Erythroblast (primary cell): ENCODE measurements at regions not wholly inside any gene's neighbourhood (a gene's known extent, or its start where the extent isn't known, plus 50 kb on each side); places are given as distances from the start of the nearest gene placed in this dataset.
"Not testable (repeated sequence)": the region's sequence is repeated elsewhere in the genome, so short reads cannot be mapped to it uniquely, and the experiment has no call there.

Experiments used
- GATA1 ChIP-seq: IDR thresholded peaks from 2 replicates; pipeline ENCODE4 v1.6.1; 2011; ENCODE audit warnings: low read depth, mild to moderate bottlenecking, control low read depth, low read length, moderate library complexity
- POLR2A ChIP-seq: IDR thresholded peaks from 2 replicates; pipeline ENCODE4 v1.6.1; 2011; ENCODE audit warnings: mild to moderate bottlenecking, low read length

DNA sequence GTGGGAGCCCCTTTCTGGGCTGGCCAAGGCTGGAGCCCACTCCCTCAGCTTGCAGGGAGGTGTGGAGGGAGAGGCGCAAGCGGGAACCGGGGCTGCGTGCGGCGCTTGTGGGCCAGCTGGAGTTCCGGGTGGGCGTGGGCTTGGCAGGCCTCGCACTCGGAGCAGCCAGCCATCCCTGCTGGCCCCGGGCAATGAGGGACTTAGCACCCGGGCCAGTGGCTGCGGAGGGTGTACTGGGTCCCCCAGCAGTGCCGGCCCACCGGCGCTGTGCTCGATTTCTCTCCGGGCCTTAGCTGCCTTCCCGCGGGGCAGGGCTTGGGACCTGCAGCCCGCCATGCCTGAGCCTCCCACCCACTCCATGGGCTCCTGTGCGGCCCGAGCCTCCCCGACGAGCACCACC is 207.7 kb downstream of the EBLN2 start:
- not testable (repeated sequence) for TF ChIP-seq POLR2A, GATA1
